DND-41 (cell line): ENCODE measurements at regions not wholly inside any gene's neighbourhood (a gene's known extent, or its start where the extent isn't known, plus 50 kb on each side); places are given as distances from the start of the nearest gene placed in this dataset.

Source experiments
- EZH2 ChIP-seq: IDR thresholded peaks from 3 replicates; pipeline ENCODE4 v1.6.1; 2012; ENCODE audit warnings: borderline replicate concordance, low read depth, mild to moderate bottlenecking, moderate library complexity, low read length, inconsistent platforms; ENCODE audit not compliant: severe bottlenecking
- TF ChIP-seq, protein P1 (sequence below): IDR thresholded peaks from 2 replicates; pipeline ENCODE4 v1.5.1; 2012; ENCODE audit warnings: borderline replicate concordance, low read length, moderate library complexity, mild to moderate bottlenecking; ENCODE audit not compliant: poor library complexity, severe bottlenecking; ENCODE audit errors: extremely low read depth

DNA sequence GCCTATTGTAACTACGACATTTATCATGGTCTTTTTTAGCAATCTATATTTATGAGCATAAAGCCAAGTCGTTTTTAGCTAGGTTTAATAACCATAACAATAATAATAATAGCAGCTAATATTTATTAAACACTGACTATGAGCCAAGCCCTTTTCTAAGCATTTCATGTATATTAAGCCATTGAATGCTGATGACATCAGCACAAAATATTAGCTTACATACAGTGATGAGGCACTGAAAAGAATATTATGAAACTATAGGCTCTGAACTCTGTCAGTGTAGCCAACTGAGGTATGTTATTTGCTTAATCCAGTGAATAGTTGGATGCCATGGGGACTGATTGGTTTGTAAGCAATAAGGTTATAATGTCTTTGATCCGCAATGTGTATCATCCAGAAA lies 235.2 kb downstream of the NDFIP2 start:
- TF ChIP-seq, protein P1, sequence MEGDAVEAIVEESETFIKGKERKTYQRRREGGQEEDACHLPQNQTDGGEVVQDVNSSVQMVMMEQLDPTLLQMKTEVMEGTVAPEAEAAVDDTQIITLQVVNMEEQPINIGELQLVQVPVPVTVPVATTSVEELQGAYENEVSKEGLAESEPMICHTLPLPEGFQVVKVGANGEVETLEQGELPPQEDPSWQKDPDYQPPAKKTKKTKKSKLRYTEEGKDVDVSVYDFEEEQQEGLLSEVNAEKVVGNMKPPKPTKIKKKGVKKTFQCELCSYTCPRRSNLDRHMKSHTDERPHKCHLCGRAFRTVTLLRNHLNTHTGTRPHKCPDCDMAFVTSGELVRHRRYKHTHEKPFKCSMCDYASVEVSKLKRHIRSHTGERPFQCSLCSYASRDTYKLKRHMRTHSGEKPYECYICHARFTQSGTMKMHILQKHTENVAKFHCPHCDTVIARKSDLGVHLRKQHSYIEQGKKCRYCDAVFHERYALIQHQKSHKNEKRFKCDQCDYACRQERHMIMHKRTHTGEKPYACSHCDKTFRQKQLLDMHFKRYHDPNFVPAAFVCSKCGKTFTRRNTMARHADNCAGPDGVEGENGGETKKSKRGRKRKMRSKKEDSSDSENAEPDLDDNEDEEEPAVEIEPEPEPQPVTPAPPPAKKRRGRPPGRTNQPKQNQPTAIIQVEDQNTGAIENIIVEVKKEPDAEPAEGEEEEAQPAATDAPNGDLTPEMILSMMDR: no peak
- no peak for TF ChIP-seq EZH2
